Astrocyte of the spinal cord (primary cell): ENCODE measurements at regions not wholly inside any gene's neighbourhood (a gene's known extent, or its start where the extent isn't known, plus 50 kb on each side); places are given as distances from the start of the nearest gene placed in this dataset.
A peak's percentile ranks its signal among the peaks of the same experiment; 100 is the strongest.

ENCODE experiments used
- DNase-seq: peaks from one replicate; pipeline ENCODE4 v3.0.0; 2011; ENCODE audit warnings: low read depth, low spot score
- H3K4me3 ChIP-seq: 2 replicates; pipeline ENCODE4 v1.5.1; 2011; ENCODE audit warnings: low read depth, mild to moderate bottlenecking, low read length, moderate library complexity
- CTCF ChIP-seq: IDR thresholded peaks from 2 replicates; pipeline ENCODE4 v1.5.1; 2012; ENCODE audit warnings: low read depth, mild to moderate bottlenecking, low read length, inconsistent platforms
- in situ Hi-C: cut with HindIII; loops from 2 replicates; pipeline ENCODE4 v1.10.0; 2017; ENCODE audit warnings: low sequenced_read_pairs

- in situ Hi-C loops, result no loop called here
Observed at GRCh38 chr13:24071016-24071415, 89.5 kb upstream of the SPATA13 start.

GRCh38 chr13:24071423-24072075 is 89.0 kb upstream of the SPATA13 start:
- TF ChIP-seq CTCF, result no peak
- in situ Hi-C loops, result no loop called here
- H3K4me3 ChIP-seq, result no peak overlapping the region
- peak; percentile 26 for DNase-seq

More at GRCh38 chr13:24071016-24071415, 89.5 kb upstream of the SPATA13 start:
- DNase-seq, result no peak
- TF ChIP-seq CTCF, result no peak
- no peak overlapping the region for H3K4me3 ChIP-seq

- no peak for TF ChIP-seq CTCF
- DNase-seq, result no peak
- H3K4me3 ChIP-seq, result no peak overlapping the region
- in situ Hi-C loops, result no loop called here
Observed at GRCh38 chr13:24073657-24074056, 86.9 kb upstream of the SPATA13 start.

GRCh38 chr13:24074678-24075077 is 85.8 kb upstream of the SPATA13 start:
- H3K4me3 ChIP-seq, result no peak overlapping the region
- no peak for DNase-seq
- no peak for TF ChIP-seq CTCF
- in situ Hi-C loops, result no loop called here

GRCh38 chr13:24075137-24075975 is 85.2 kb upstream of the SPATA13 start:
- in situ Hi-C loops, result no loop called here
- H3K4me3 ChIP-seq, result no peak overlapping the region
- no peak for TF ChIP-seq CTCF
- no peak for DNase-seq

- no peak overlapping the region for H3K4me3 ChIP-seq
- TF ChIP-seq CTCF, result no peak
- DNase-seq, result no peak
- in situ Hi-C loops, result no loop called here
Observed at GRCh38 chr13:24076109-24076508, 84.4 kb upstream of the SPATA13 start.
